ENCODE measurements at regions not wholly inside any gene's neighbourhood (a gene's known extent, or its start where the extent isn't known, plus 50 kb on each side); places are given as distances from the start of the nearest gene placed in this dataset.
"Not testable (repeated sequence)": the region's sequence is repeated elsewhere in the genome, so short reads cannot be mapped to it uniquely, and the experiment has no call there.

- ChIA-PET POLR2A (no interaction called here), CTCF (no interaction called here)
- H3K4me3 ChIP-seq (replicated peaks in 1 of 3; ENCODE audit: insufficient read depth in 1 of 3, low read depth in 1 of 3, low read length in 3 of 3): no peak overlapping the region
- dilution Hi-C loops (cut with MboI; ENCODE audit: extremely low pct_ligation_motif_present, low sequenced_read_pairs) (no loop called here), intact Hi-C loops (cut with micrococcal nuclease) (no loop called here)
- no peaks in the 10 kb centered on the region for H3K9me1 ChIP-seq (replicated peaks; ENCODE audit: control insufficient read depth, extremely low read depth, insufficient read depth, low read length)
- FAIRE-seq (no peak), DNase-seq (ENCODE audit: low read depth, low spot score) (no peak)
- H3K4me2 ChIP-seq (ENCODE audit: insufficient read depth, low read length): no peak overlapping the region
- H4K20me1 ChIP-seq (replicated peaks; ENCODE audit: control insufficient read depth, extremely low read depth, insufficient read depth, low read length): no peaks in the 10 kb centered on the region
- no peaks in the 10 kb centered on the region for H3K36me3 ChIP-seq (ENCODE audit: control insufficient read depth in 2 of 2, extremely low read depth in 1 of 2, insufficient read depth in 2 of 2, low read length in 2 of 2)
- no TSS peak for BruUV-seq (replicated peaks)
- no peaks in the 10 kb centered on the region for H3K4me1 ChIP-seq (ENCODE audit: control insufficient read depth, extremely low read depth, insufficient read depth, low read length)
- no peaks in the 10 kb centered on the region for H3K79me2 ChIP-seq (ENCODE audit: control insufficient read depth, insufficient read depth, low read length)
- H3K9me3 ChIP-seq (replicated peaks; ENCODE audit: control insufficient read depth, insufficient read depth, low read length): no peaks in the 10 kb centered on the region
- no peak overlapping the region for H3K9ac ChIP-seq (replicated peaks; ENCODE audit: extremely low read depth, insufficient read depth, low read length)
- TF ChIP-seq MAX (IDR thresholded peaks at IDR 0.05; ENCODE audit: insufficient read depth, insufficient read length) (no peak), POLR2A (IDR thresholded peaks at IDR 0.05; ENCODE audit: low read depth, low read length) (no peak), MYC (IDR thresholded peaks at IDR 0.05; ENCODE audit: low read depth, low read length) (no peak), CTCF (IDR thresholded peaks at IDR 0.05; ENCODE audit: extremely low read depth in 1 of 2, insufficient read depth in 1 of 2, low read depth in 1 of 2, low read length in 2 of 2) (no peak), FOS (IDR thresholded peaks at IDR 0.05; ENCODE audit: borderline replicate concordance, insufficient read depth, low read length) (no peak), GATA2 (IDR thresholded peaks at IDR 0.05; ENCODE audit: insufficient read depth, insufficient read length, low read depth, low read length) (no peak), EZH2 (IDR thresholded peaks at IDR 0.05; ENCODE audit: borderline replicate concordance, low read depth, low read length, severe bottlenecking) (no peak), JUN (IDR thresholded peaks at IDR 0.05; ENCODE audit: borderline replicate concordance, insufficient read depth, insufficient read length, low read depth) (no peak), POLR2AphosphoS5 (IDR thresholded peaks at IDR 0.05; ENCODE audit: insufficient read depth, low read depth, low read length) (no peak)
- H2AFZ ChIP-seq (ENCODE audit: low read depth, low read length): no peak overlapping the region
- no peak overlapping the region for H3K27ac ChIP-seq (ENCODE audit: insufficient read depth, low read depth, low read length)
- no peaks in the 10 kb centered on the region for H3K27me3 ChIP-seq (ENCODE audit: control insufficient read depth in 2 of 2, insufficient read depth in 2 of 2, low read length in 2 of 2)
These were observed 122.0 kb upstream of the CCND2 start for GRCh38 chr12:4151362-4152121.

GRCh38 chr12:4150355-4150754 lies 123.2 kb upstream of the CCND2 start:
- POLR2A ChIA-PET; H3K4me1 ChIP-seq (ENCODE audit: control insufficient read depth, extremely low read depth, insufficient read depth, low read length); CTCF ChIA-PET; dilution Hi-C loops (cut with MboI; ENCODE audit: extremely low pct_ligation_motif_present, low sequenced_read_pairs); BruUV-seq (replicated peaks); FAIRE-seq; H3K27ac ChIP-seq (ENCODE audit: insufficient read depth, low read depth, low read length); intact Hi-C loops (cut with micrococcal nuclease); H3K79me2 ChIP-seq (ENCODE audit: control insufficient read depth, insufficient read depth, low read length); H3K4me3 ChIP-seq (replicated peaks in 1 of 3; ENCODE audit: insufficient read depth in 1 of 3, low read depth in 1 of 3, low read length in 3 of 3); H2AFZ ChIP-seq (ENCODE audit: low read depth, low read length); H3K4me2 ChIP-seq (ENCODE audit: insufficient read depth, low read length); H4K20me1 ChIP-seq (replicated peaks; ENCODE audit: control insufficient read depth, extremely low read depth, insufficient read depth, low read length); H3K27me3 ChIP-seq (ENCODE audit: control insufficient read depth in 2 of 2, insufficient read depth in 2 of 2, low read length in 2 of 2); H3K36me3 ChIP-seq (ENCODE audit: control insufficient read depth in 2 of 2, extremely low read depth in 1 of 2, insufficient read depth in 2 of 2, low read length in 2 of 2); DNase-seq (ENCODE audit: low read depth, low spot score); H3K9me3 ChIP-seq (replicated peaks; ENCODE audit: control insufficient read depth, insufficient read depth, low read length); H3K9me1 ChIP-seq (replicated peaks; ENCODE audit: control insufficient read depth, extremely low read depth, insufficient read depth, low read length); H3K9ac ChIP-seq (replicated peaks; ENCODE audit: extremely low read depth, insufficient read depth, low read length): not testable (repeated sequence)

Measured in endothelial cell of umbilical vein (primary cell).